Tibial nerve (tissue), 4 donors: ENCODE measurements at regions not wholly inside any gene's neighbourhood (a gene's known extent, or its start where the extent isn't known, plus 50 kb on each side); places are given as distances from the start of the nearest gene placed in this dataset.
"Not testable (repeated sequence)": the region's sequence is repeated elsewhere in the genome, so short reads cannot be mapped to it uniquely, and the experiment has no call there.

ENCODE experiments used
- DNase-seq, 2 donors: peaks; one replicate each; pipeline ENCODE4 v3.0.0-alpha.2; 2019; ENCODE audit warnings: low spot score in 2 of 2
- H3K27ac ChIP-seq, 4 donors: fragments of 200-600 bp; sonication (generic) in 3 of 4; one replicate each; pipeline ENCODE4 v1.5.1; 2017 to 2019; ENCODE audit warnings: mild to moderate bottlenecking in 1 of 4
- H3K27me3 ChIP-seq, 2 donors: fragments of 200-600 bp; sonication (generic) in 1 of 2; one replicate each; pipeline versions ENCODE4 v1.5.1 to v1.6.0; 2017 to 2019
- H3K36me3 ChIP-seq, 3 donors: fragments of 200-600 bp; sonication (generic); one replicate each; pipeline ENCODE4 v1.5.1; 2018 to 2019
- H3K4me1 ChIP-seq, 4 donors: fragments of 200-600 bp; sonication (generic) in 3 of 4; one replicate each; pipeline ENCODE4 v1.5.1; 2017 to 2019
- H3K4me3 ChIP-seq, 4 donors: fragments of 200-600 bp; sonication (generic) in 3 of 4; one replicate each; pipeline ENCODE4 v1.5.1; 2017 to 2019; ENCODE audit warnings: mild to moderate bottlenecking in 1 of 4, moderate library complexity in 1 of 4
- H3K9me3 ChIP-seq, 4 donors: fragments of 200-600 bp; sonication (generic) in 3 of 4; one replicate each; pipeline ENCODE4 v1.5.1; 2017 to 2019
- CTCF ChIP-seq, 5 experiments: fragments of 200-600 bp in 3 of 5; fragments of 450-650 bp in 2 of 5; sonication (generic) in 3 of 5; IDR thresholded peaks; one replicate each; pipeline ENCODE4 v1.5.1; 2016 to 2019; ENCODE audit warnings: antibody characterized with exemption in 5 of 5, mild to moderate bottlenecking in 3 of 5, moderate library complexity in 2 of 5
- EP300 ChIP-seq, 2 donors: sonication (generic); formaldehyde crosslinking; IDR thresholded peaks; one replicate each; pipeline ENCODE4 v1.6.1; 2017; ENCODE audit warnings: antibody characterized with exemption in 2 of 2, mild to moderate bottlenecking in 1 of 2
- POLR2A ChIP-seq, 2 donors: fragments of 450-650 bp; IDR thresholded peaks; one replicate each; pipeline ENCODE4 v1.6.1; 2017; ENCODE audit warnings: antibody characterized with exemption in 2 of 2, mild to moderate bottlenecking in 2 of 2, moderate library complexity in 2 of 2
- WGBS, 2 donors: methylation state at CpG; one replicate each; pipeline ENCODE4 v1.1.5; 2018; 5-methylcytosine and 5-hydroxymethylcytosine counted together

- no peak for TF ChIP-seq POLR2A (IDR thresholded peaks at IDR 0.05)
- TF ChIP-seq CTCF (IDR thresholded peaks at IDR 0.05) = no peak
- TF ChIP-seq EP300 (IDR thresholded peaks at IDR 0.05) = no peak
- H3K4me3 ChIP-seq = no peak overlapping the region
- DNase-seq = no peak
- H3K36me3 ChIP-seq = no peaks in the 10 kb centered on the region
- no peaks in the 10 kb centered on the region for H3K27me3 ChIP-seq
- H3K4me1 ChIP-seq = no peaks in the 10 kb centered on the region
- WGBS, 2 donors = 88 to 90% methylated on average over 3 of the region's 3 CpGs
- H3K9me3 ChIP-seq = peaks cover 0 to 6% (median 0%) of the 10 kb centered on the region in 4 donors
- H3K27ac ChIP-seq = no peak overlapping the region
These were observed 363.5 kb upstream of the FRG2C start for GRCh38 chr3:75300606-75301005.

GRCh38 chr3:75301050-75301449 lies 363.1 kb upstream of the FRG2C start:
- 58 to 65% methylated on average over 1 of the region's 1 CpG for WGBS, 2 donors
- DNase-seq, H3K9me3 ChIP-seq, H3K27me3 ChIP-seq, H3K4me1 ChIP-seq, H3K27ac ChIP-seq, H3K4me3 ChIP-seq, H3K36me3 ChIP-seq: not testable (repeated sequence)

- WGBS, 2 donors = 64 to 67% methylated on average over 5 of the region's 5 CpGs
These were observed 360.4 kb upstream of the FRG2C start for GRCh38 chr3:75303741-75304140.

GRCh38 chr3:75305901-75306300 lies 358.2 kb upstream of the FRG2C start:
- H3K9me3 ChIP-seq = no peaks in the 10 kb centered on the region
- DNase-seq = no peak
- no peak overlapping the region for H3K27ac ChIP-seq
- no peak for TF ChIP-seq POLR2A (IDR thresholded peaks at IDR 0.05)
- TF ChIP-seq CTCF (IDR thresholded peaks at IDR 0.05) = no peak
- no peak for TF ChIP-seq EP300 (IDR thresholded peaks at IDR 0.05)
- H3K27me3 ChIP-seq = no peaks in the 10 kb centered on the region
- H3K4me1 ChIP-seq = no peaks in the 10 kb centered on the region
- H3K36me3 ChIP-seq = no peaks in the 10 kb centered on the region
- 96% methylated on average over 4 of the region's 4 CpGs for WGBS, 2 donors
- no peak overlapping the region for H3K4me3 ChIP-seq

More at GRCh38 chr3:75303741-75304140, 360.4 kb upstream of the FRG2C start:
- Histone ChIP-seq H3K9me3 (no peaks in the 10 kb centered on the region), H3K36me3 (no peaks in the 10 kb centered on the region), H3K27ac (no peak overlapping the region), H3K27me3 (no peaks in the 10 kb centered on the region), H3K4me1 (no peaks in the 10 kb centered on the region), H3K4me3 (no peak overlapping the region)
- no peak for DNase-seq
- TF ChIP-seq POLR2A (IDR thresholded peaks at IDR 0.05) (no peak), EP300 (IDR thresholded peaks at IDR 0.05) (no peak), CTCF (IDR thresholded peaks at IDR 0.05) (no peak)

- H3K4me3 ChIP-seq, H3K27ac ChIP-seq, DNase-seq, H3K9me3 ChIP-seq, H3K27me3 ChIP-seq, H3K36me3 ChIP-seq, H3K4me1 ChIP-seq: not testable (repeated sequence)
- WGBS, 2 donors = 85 to 96% methylated on average over 3 of the region's 3 CpGs
These were observed 352.8 kb upstream of the FRG2C start for GRCh38 chr3:75311306-75311705.

GRCh38 chr3:75312469-75312868 lies 351.7 kb upstream of the FRG2C start:
- H3K27ac ChIP-seq, H3K36me3 ChIP-seq, H3K27me3 ChIP-seq, H3K4me1 ChIP-seq, H3K4me3 ChIP-seq, H3K9me3 ChIP-seq, DNase-seq: not testable (repeated sequence)
- 82 to 89% methylated on average over 3 of the region's 3 CpGs for WGBS, 2 donors

- not testable (repeated sequence) for H3K4me3 ChIP-seq, H3K27me3 ChIP-seq, DNase-seq, H3K36me3 ChIP-seq, H3K4me1 ChIP-seq, H3K27ac ChIP-seq, H3K9me3 ChIP-seq
- WGBS, 2 donors = 82 to 91% methylated on average over 1 of the region's 1 CpG
These were observed 344.4 kb upstream of the FRG2C start for GRCh38 chr3:75319776-75320175.
